A549 (cell line): ENCODE measurements at regions not wholly inside any gene's neighbourhood (a gene's known extent, or its start where the extent isn't known, plus 50 kb on each side); places are given as distances from the start of the nearest gene placed in this dataset.
A peak's percentile ranks its signal among the peaks of the same experiment; 100 is the strongest.

Experiments used
- ATAC-seq, 2 experiments: fragments of 200-7000 bp in 1 of 2; fragments of >200 bp in 1 of 2; cut with Nextera tagmentation in 1 of 2; cut with Tn5 transposase in 1 of 2; 3 replicates each; pipeline versions ENCODE4 v1.8.0 to v1.9.1; 2018 to 2020; ENCODE audit warnings: mild to moderate bottlenecking in 1 of 2, moderate library complexity in 1 of 2
- CTCF ChIA-PET: fragments of 300-600 bp; sonication (Branson Sonifier 250); formaldehyde crosslinking; extraction: SDS; loops from one replicate; lab custom pipeline; 2021; ENCODE audit warnings: antibody characterized with exemption, inconsistent platforms; lab: Yijun Ruan, JAX
- POLR2A ChIA-PET: fragments of 350-600 bp; formaldehyde crosslinking; extraction: SDS; loops from one replicate; lab custom pipeline; 2021; ENCODE audit warnings: antibody characterized with exemption, inconsistent platforms; lab: Yijun Ruan, JAX
- DNase-seq, 2 experiments: peaks; one replicate each; pipeline versions ENCODE4 v3.0.0 to v3.0.0-alpha.2; 2011 to 2016; ENCODE audit warnings: low read depth in 1 of 2, low spot score in 1 of 2
- FAIRE-seq: peaks from 2 replicates; lab custom pipeline; 2011; peaks lifted over from hg19 to GRCh38; lab: Jason Lieb, UNC
- H3K27ac ChIP-seq, 2 experiments: fragments of >200 bp; sonication (Bioruptor Twin); formaldehyde crosslinking; 3 replicates each; pipeline ENCODE4 v1.5.1; 2016 to 2017
- H3K4me1 ChIP-seq: fragments of >200 bp; sonication (Bioruptor Twin); formaldehyde crosslinking; 3 replicates; pipeline ENCODE4 v1.6.1; 2016
- H3K4me2 ChIP-seq: fragments of >200 bp; sonication (Bioruptor Twin); formaldehyde crosslinking; 3 replicates; pipeline ENCODE4 v1.6.1; 2016
- H3K4me3 ChIP-seq: fragments of >200 bp; sonication (Bioruptor Twin); formaldehyde crosslinking; 3 replicates; pipeline ENCODE4 v1.5.1; 2016
- H3K9me3 ChIP-seq: fragments of >200 bp; sonication (Bioruptor Twin); formaldehyde crosslinking; 3 replicates; pipeline ENCODE4 v1.6.1; 2016
- CBX2 ChIP-seq: fragments of 200-600 bp; sonication (generic); IDR thresholded peaks from 2 replicates; pipeline ENCODE4 v1.6.1; 2016; ENCODE audit warnings: low read depth, mild to moderate bottlenecking, borderline replicate concordance
- CBX8 ChIP-seq: fragments of 200-600 bp; sonication (generic); IDR thresholded peaks from 2 replicates; pipeline ENCODE4 v1.6.1; 2016
- CEBPB ChIP-seq, 2 experiments: fragments of >200 bp in 1 of 2; sonication (Bioruptor Twin) in 1 of 2; formaldehyde crosslinking in 1 of 2; IDR thresholded peaks; 2 replicates each; pipeline ENCODE4 v1.6.1; 2012 to 2016
- ESRRA ChIP-seq: fragments of 150-350 bp; IDR thresholded peaks from 2 replicates; pipeline ENCODE4 v1.6.1; 2014; ENCODE audit warnings: mild to moderate bottlenecking, low read length, borderline replicate concordance
- FOSL2 ChIP-seq, 2 experiments: fragments of 450-650 bp in 1 of 2; fragments of >200 bp in 1 of 2; sonication (Bioruptor Twin) in 1 of 2; formaldehyde crosslinking; IDR thresholded peaks; 2 replicates each; pipeline versions ENCODE4 v1.5.0 to v1.6.1; 2016 to 2020; ENCODE audit warnings: mild to moderate bottlenecking in 1 of 2, moderate library complexity in 1 of 2
- FOXS1 ChIP-seq: fragments of 250-450 bp; sonication (Bioruptor Pico); IDR thresholded peaks from 2 replicates; pipeline ENCODE4 v1.5.0; 2020; ENCODE audit warnings: mild to moderate bottlenecking, moderate library complexity
- HOXA7 ChIP-seq: fragments of 250-450 bp; sonication (Bioruptor Pico); IDR thresholded peaks from 2 replicates; pipeline ENCODE4 v1.5.0; 2020; ENCODE audit warnings: mild to moderate bottlenecking, moderate library complexity
- HOXB5 ChIP-seq: fragments of 250-450 bp; sonication (Bioruptor Pico); IDR thresholded peaks from 2 replicates; pipeline ENCODE4 v1.5.0; 2020; ENCODE audit warnings: mild to moderate bottlenecking, moderate library complexity
- MYC ChIP-seq: IDR thresholded peaks from 2 replicates; pipeline ENCODE4 v1.6.1; 2012; ENCODE audit warnings: mild to moderate bottlenecking, inconsistent platforms, low read length, improper control_type of control experiment, borderline replicate concordance
- NFE2L2 ChIP-seq: fragments of 150-350 bp; conservative IDR thresholded peaks from 2 replicates; pipeline ENCODE4 v1.6.1; 2014; ENCODE audit warnings: low read length
- POLR2A ChIP-seq: IDR thresholded peaks from 2 replicates; pipeline ENCODE4 v1.6.1; 2012; ENCODE audit warnings: mild to moderate bottlenecking, low read length
- RARB ChIP-seq: fragments of 250-450 bp; sonication (Bioruptor Pico); IDR thresholded peaks from 2 replicates; pipeline ENCODE4 v1.8.0; 2021; ENCODE audit warnings: mild to moderate bottlenecking, moderate library complexity
- RCOR1 ChIP-seq: fragments of 150-350 bp; IDR thresholded peaks from 2 replicates; pipeline ENCODE4 v1.6.1; 2014; ENCODE audit warnings: antibody characterized with exemption, low read length, low read depth
- SREBF2 ChIP-seq: fragments of 450-650 bp; IDR thresholded peaks from 2 replicates; pipeline ENCODE4 v1.6.1; 2014; ENCODE audit warnings: mild to moderate bottlenecking, moderate library complexity
- ZC3H11A ChIP-seq: fragments of 450-650 bp; IDR thresholded peaks from 2 replicates; pipeline ENCODE4 v1.6.1; 2014; ENCODE audit warnings: antibody characterized with exemption, mild to moderate bottlenecking
- WGBS: methylation state at CpG from one replicate; pipeline ENCODE4 v1.1.6; 2017; ENCODE audit errors: missing lambda C conversion rate; 5-methylcytosine and 5-hydroxymethylcytosine counted together
- TF ChIP-seq, protein P1 (sequence below): fragments of 250-450 bp; sonication (Bioruptor Pico); IDR thresholded peaks from 2 replicates; pipeline ENCODE4 v1.5.0; 2021; ENCODE audit warnings: mild to moderate bottlenecking, moderate library complexity, borderline replicate concordance

- ChIA-PET CTCF (no interaction called here), POLR2A (no interaction called here)
- 13% methylated on average over 1 of the region's 1 CpG for WGBS
- Histone ChIP-seq H3K4me1 (no peaks in the 10 kb centered on the region), H3K27ac (no peak overlapping the region), H3K4me3 (no peak overlapping the region), H3K4me2 (no peak overlapping the region), H3K9me3 (no peaks in the 10 kb centered on the region)
- FAIRE-seq = no peak
- DNase-seq = no peak
- no peak for TF ChIP-seq ZC3H11A
- no peak for TF ChIP-seq CBX8
- TF ChIP-seq ESRRA = no peak
- no peak for TF ChIP-seq CBX2
- ATAC-seq = no peak
These were observed 228.5 kb upstream of the ITGA4 start for GRCh38 chr2:181228661-181229060.

GRCh38 chr2:181231151-181231550, 226.0 kb upstream of the ITGA4 start:
- POLR2A ChIA-PET = no interaction called here
- DNase-seq = peak in 1 of 2 experiments; percentile 2
- Histone ChIP-seq H3K27ac (no peak overlapping the region), H3K9me3 (no peaks in the 10 kb centered on the region), H3K4me2 (no peak overlapping the region), H3K4me1 (no peaks in the 10 kb centered on the region), H3K4me3 (no peak overlapping the region)
- no peak for FAIRE-seq
- 26% methylated on average over 1 of the region's 1 CpG for whole genome bisulfite sequencing
- ATAC-seq = peak; percentile 39 to 40; a peak in 3 of 6 replicates
- CTCF ChIA-PET = no interaction called here
- TF ChIP-seq RARB (CRISPR knock-in tag) (no peak), POLR2A (0 out of 2 replicates have a peak, but pooled peaks have one; percentile 7), HOXB5 (no peak)

DNA sequence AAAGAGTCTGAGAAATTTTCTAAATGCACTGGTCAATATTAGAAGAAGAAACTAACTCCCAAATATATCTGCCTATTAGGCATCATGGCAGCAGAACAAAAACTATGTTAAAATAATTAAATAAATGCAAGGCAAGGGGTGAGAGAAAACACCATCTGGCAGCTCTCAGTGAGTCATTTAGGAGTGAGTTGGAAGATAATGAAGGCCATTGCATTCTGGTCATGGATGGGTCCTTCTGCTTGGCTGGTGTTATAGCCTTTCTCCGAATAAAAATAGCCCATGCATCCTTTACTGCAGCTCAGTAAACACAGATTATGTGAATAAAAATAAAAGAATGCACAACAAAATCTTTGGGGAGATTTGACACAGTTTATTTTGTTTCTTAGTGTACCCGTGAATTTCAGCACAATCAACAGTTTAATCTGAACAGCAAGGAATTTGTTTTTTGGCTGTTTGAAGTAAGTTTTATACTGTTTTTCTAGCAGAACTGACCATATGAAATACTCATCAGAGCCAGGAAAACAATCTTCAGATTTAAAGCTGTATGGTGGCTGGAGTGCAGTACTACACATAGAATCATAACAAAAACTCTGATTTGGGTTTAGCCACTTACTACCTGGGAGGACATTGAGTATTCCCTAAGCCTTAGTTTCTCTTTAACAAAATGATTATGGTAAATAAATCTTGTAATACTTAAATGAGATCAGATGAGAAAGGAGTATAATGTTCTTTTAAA, 225.1 kb upstream of the ITGA4 start:
- peak in 1 of 2 experiments; percentile 64; a peak in 2 of 6 replicates for ATAC-seq
- Histone ChIP-seq H3K4me3 (no peak overlapping the region), H3K27ac (no peak overlapping the region)
- ChIA-PET CTCF (no interaction called here), POLR2A (no interaction called here)
- FAIRE-seq = no peak
- TF ChIP-seq, protein P1, sequence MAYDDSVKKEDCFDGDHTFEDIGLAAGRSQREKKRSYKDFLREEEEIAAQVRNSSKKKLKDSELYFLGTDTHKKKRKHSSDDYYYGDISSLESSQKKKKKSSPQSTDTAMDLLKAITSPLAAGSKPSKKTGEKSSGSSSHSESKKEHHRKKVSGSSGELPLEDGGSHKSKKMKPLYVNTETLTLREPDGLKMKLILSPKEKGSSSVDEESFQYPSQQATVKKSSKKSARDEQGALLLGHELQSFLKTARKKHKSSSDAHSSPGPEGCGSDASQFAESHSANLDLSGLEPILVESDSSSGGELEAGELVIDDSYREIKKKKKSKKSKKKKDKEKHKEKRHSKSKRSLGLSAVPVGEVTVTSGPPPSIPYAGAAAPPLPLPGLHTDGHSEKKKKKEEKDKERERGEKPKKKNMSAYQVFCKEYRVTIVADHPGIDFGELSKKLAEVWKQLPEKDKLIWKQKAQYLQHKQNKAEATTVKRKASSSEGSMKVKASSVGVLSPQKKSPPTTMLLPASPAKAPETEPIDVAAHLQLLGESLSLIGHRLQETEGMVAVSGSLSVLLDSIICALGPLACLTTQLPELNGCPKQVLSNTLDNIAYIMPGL (CRISPR knock-in tag) = no peak
- TF ChIP-seq FOXS1 (CRISPR knock-in tag) = no peak
- TF ChIP-seq FOSL2 (IDR thresholded peaks at IDR 0.05) = no peak
- TF ChIP-seq FOSL2 (CRISPR knock-in tag; IDR thresholded peaks at IDR 0.05) = no peak
- TF ChIP-seq, all 56 proteins: peak for 0
- no peak for DNase-seq
- 19% methylated on average over 2 of the region's 2 CpGs for whole genome bisulfite sequencing
- Histone ChIP-seq H3K4me1 (no peaks in the 10 kb centered on the region), H3K9me3 (no peaks in the 10 kb centered on the region), H3K4me2 (no peak overlapping the region)

DNA sequence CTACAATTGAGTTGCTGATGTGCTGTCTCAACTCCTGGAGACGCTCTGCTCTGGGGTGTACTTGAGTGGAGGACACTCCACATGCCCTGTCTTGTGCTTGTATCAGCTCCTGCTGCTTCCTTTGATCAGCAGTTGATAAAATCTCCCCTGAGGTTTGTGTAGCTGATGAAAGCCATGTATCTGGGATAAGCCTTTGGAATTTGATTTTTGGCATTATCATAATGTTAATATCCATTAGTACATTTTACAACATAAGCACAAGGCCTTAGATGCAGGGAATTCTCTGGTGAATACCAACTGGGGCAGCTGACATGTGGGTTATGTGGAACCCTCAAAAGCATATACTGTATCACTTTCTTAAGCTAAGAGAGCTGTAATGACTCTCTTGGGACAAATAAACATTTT, 222.7 kb upstream of the ITGA4 start:
- H3K4me3 ChIP-seq = no peak overlapping the region
- no peaks in the 10 kb centered on the region for H3K4me1 ChIP-seq
- FAIRE-seq (no peak), ATAC-seq (no peak), DNase-seq (no peak)
- no peak for TF ChIP-seq HOXA7 (CRISPR knock-in tag)
- no peak for TF ChIP-seq CEBPB (IDR thresholded peaks at IDR 0.05)
- TF ChIP-seq SREBF2 = no peak
- no peak for TF ChIP-seq NFE2L2
- TF ChIP-seq RCOR1 = no peak
- no peak overlapping the region for H3K4me2 ChIP-seq
- POLR2A ChIA-PET = no interaction called here
- no peaks in the 10 kb centered on the region for H3K9me3 ChIP-seq
- H3K27ac ChIP-seq = no peak overlapping the region
- CTCF ChIA-PET = no interaction called here
- 50% methylated on average over 1 of the region's 1 CpG for WGBS

DNA sequence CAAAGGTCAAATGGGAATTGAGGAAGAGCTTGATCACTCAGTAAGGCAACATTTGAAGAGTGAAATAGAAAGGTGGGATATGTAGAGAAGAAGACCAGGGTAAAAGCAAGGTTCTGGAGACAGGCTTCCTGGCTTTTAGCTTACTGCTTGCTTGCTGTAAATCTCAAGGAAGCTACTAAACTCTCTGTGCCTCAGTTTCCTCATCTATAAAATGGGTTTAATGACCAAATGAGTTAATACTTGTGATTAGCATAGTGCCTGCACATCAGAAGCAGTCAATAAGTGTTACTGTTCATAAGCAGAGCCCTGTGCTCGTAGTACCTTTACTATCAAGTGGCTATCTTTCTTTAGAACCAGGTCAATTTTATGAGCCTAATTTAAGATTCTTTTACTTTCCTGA, 222.2 kb upstream of the ITGA4 start:
- no peak overlapping the region for H3K4me3 ChIP-seq
- H3K4me1 ChIP-seq = no peaks in the 10 kb centered on the region
- POLR2A ChIA-PET = no interaction called here
- no peak overlapping the region for H3K27ac ChIP-seq
- WGBS = 23% methylated on average over 1 of the region's 1 CpG
- FAIRE-seq (no peak), DNase-seq (no peak), ATAC-seq (no peak)
- no peak overlapping the region for H3K4me2 ChIP-seq
- TF ChIP-seq MYC = no peak
- CTCF ChIA-PET = no interaction called here
- no peaks in the 10 kb centered on the region for H3K9me3 ChIP-seq
